ENCODE measurements at regions not wholly inside any gene's neighbourhood (a gene's known extent, or its start where the extent isn't known, plus 50 kb on each side); places are given as distances from the start of the nearest gene placed in this dataset.
A peak's percentile ranks its signal among the peaks of the same experiment; 100 is the strongest.

GRCh38 chr2:5467178-5467905 lies 224.8 kb upstream of the SOX11 start:
- no peak for DNase-seq

DNA sequence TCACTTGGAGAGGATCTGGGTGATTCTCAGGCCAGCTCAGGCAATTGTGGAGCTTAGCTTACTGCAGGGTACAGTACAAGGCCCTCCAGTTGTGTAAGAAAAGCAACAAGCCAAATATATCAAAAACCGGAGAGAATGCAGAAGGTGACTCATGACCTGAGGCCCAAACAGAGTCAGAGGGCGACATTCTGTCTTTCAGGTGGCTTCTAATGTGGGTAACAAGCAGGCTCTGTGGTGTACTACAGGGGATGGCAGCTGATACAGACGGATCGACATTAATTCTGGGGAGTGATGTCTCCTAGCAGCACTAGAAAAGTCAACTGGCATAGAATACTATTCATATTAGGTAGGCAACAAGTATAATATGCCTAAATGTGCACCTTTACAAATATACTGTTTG lies 219.5 kb upstream of the SOX11 start:
- DNase-seq: no peak

- DNase-seq: no peak
Measured at GRCh38 chr2:5473635-5474034, 218.5 kb upstream of the SOX11 start.

DNA sequence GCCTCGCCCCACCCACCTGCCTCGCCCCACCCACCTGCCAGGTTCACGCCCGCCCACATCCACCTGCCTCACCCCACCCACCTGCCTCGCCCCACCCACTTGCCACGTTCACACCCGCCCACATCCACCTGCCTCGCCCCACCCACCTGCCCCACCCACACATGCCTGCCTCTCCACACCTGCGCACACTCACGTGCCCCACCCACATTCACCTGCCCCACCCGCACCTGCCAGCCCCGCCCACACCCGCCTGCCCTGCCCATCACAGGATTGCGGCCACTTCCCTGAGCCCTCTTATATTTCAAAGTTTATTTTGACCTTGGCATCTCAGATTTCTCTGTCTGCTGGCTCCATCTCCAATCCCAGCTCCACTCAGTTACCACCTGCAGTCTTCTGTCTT lies 217.5 kb upstream of the SOX11 start:
- DNase-seq: peak in 1 of 2 experiments; percentile 5

GRCh38 chr2:5479265-5479928 lies 212.8 kb upstream of the SOX11 start:
- no peak for DNase-seq

GRCh38 chr2:5482929-5483331 lies 209.3 kb upstream of the SOX11 start:
- DNase-seq: no peak

- no peak for DNase-seq
Measured at GRCh38 chr2:5484868-5485267, 207.3 kb upstream of the SOX11 start.

GRCh38 chr2:5491523-5491922 lies 200.7 kb upstream of the SOX11 start:
- no peak for DNase-seq

GRCh38 chr2:5493256-5493655 lies 198.9 kb upstream of the SOX11 start:
- DNase-seq: no peak

GRCh38 chr2:5494212-5494611 lies 198.0 kb upstream of the SOX11 start:
- DNase-seq: no peak

- DNase-seq: no peak
Measured at GRCh38 chr2:5495586-5495985, 196.6 kb upstream of the SOX11 start.

DNA sequence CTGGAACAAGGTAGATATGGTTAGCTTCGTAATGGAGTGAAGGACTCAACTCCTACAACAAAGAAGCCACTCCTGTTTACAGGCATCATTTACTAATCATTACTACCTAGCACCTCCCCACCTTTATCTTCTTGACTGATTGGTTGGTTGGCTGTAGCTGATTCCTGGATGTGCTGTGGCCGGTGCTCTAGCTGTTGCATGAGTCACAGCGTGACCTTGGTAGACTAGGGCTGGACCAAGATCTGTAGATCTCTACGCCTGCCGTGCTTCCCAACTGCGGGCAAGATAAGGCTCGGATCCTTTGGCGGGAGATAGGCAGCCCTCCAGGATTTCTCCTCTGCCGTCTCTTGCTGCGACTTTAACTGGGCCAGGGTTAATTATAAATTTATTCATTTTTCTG lies 194.3 kb upstream of the SOX11 start:
- no peak for DNase-seq

GRCh38 chr2:5501807-5502206 lies 190.4 kb upstream of the SOX11 start:
- DNase-seq: no peak

DNA sequence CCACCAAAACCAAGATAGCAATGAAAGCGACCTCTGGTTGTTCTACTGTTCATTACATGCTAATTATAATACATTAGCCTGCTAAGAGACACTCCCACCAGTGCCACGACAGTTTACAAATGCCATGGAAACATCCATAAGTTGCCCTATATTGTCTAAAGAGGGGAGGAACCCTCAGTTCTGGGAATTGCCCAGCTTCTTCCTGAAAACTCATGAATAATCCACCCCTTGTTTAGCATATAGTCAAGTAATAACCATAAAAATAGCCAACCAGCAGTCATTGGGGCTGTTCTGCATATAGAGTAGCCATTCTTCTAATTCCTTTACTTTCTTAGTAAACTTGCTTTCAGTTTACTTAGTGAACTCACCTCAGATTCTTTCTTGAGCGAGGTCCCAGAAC lies 189.8 kb upstream of the SOX11 start:
- no peak for DNase-seq

DNA sequence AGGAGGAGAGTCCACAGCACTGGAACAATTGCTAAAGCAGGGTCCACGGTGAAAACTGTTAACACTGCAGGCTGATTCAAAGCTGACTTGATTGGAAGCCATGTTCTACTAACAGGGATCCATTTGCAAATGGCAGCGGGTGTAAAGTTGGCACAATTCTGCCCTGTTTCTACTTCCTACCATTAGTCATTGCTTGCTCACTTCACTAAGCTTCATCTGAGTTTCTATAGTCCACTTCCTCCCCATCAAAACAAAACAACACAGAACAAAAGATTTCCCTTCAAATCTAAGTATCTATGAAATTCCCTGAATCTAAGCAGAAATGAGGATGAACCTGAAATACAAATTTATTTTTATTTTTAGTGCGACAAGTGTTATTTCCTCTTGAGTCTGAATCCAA lies 187.4 kb upstream of the SOX11 start:
- DNase-seq: no peak

DNA sequence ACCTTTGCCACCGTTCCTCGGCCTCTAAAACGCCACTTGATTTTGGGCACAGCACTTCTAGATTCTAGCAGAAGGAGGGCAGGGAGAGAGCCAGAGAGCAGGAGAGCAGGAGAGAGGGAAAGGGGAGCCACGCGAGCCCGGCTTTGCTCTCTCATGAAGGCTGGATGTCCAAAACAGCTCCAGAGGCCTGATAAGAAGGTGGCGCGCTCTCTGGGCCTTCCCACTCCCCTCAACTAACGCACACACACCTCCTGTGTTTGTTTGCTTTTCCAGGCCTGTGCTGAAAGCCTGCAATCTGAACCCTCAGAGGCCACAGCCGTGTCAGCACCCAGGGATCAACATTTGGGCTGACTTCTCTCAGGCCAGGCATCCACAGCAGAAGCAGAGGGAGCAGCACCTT lies 184.8 kb upstream of the SOX11 start:
- DNase-seq: no peak

GRCh38 chr2:5509362-5509761 lies 182.8 kb upstream of the SOX11 start:
- DNase-seq: no peak

- no peak for DNase-seq
Measured at GRCh38 chr2:5510082-5510481, 182.1 kb upstream of the SOX11 start.

GRCh38 chr2:5515693-5516092 lies 176.5 kb upstream of the SOX11 start:
- no peak for DNase-seq

DNA sequence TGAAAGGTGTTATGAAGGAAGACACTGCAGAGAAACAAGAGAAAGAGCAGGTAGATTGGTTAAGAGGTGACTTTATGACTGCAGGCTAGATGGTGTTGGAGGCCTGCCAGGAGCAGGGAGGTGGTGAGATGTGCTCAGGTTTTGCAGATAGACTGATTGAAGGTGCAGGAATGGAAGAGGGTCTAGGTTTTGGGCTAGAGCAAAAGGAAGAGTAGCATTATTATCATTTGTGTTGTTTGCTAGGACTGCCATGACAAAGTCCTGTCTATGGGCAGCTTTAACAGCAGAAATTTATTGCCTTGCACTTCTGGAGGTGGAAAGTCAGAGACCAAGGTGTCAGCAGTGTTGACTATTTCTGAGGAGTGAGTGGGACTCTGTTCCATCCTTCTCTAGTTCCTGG lies 172.9 kb upstream of the SOX11 start:
- no peak for DNase-seq

GRCh38 chr2:5520463-5520972 lies 171.7 kb upstream of the SOX11 start:
- no peak for DNase-seq

DNA sequence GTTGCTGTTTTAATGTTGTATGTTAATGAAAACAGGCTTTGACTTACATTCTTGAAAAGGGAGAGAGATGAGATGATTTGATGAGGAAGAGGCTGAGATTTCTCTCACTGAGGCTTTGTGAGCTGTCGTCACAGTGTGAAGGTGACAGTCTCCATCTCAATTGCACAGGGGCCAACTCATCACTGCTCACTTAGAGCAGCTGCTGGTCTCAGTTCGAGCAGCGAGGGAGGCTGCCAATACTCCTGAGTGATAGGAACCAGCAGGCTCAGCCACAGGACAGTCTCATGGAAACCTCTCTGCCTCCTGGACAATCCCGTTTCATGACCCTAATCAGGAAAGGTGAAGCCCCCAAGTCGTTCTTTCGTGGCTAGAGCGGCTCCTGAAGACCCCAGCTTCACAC lies 170.7 kb upstream of the SOX11 start:
- DNase-seq: no peak

DNA sequence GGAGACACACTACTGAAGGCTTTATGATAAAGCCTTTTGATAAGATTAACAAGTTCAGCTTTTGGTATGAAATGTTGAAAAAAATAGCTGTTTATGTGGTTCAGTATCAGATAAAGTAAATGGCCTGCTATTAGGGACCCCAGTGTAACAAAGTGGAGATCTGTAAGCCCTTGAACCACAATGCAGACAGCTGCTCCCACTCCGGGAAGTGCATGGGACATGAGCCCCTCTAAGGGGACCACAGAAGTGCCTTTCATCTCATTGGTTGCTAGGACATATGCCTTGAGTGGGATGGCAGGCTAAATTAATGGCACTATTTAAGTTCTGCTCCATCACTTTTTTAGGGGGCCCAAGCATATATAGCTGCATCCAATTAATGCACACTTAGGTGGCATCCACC lies 167.6 kb upstream of the SOX11 start:
- no peak for DNase-seq

GRCh38 chr2:5528706-5529105 lies 163.5 kb upstream of the SOX11 start:
- DNase-seq: no peak
